PC-9 (cell line): ENCODE measurements at regions not wholly inside any gene's neighbourhood (a gene's known extent, or its start where the extent isn't known, plus 50 kb on each side); places are given as distances from the start of the nearest gene placed in this dataset.

Experiments used
- BruUV-seq: library from RNA; stranded (reverse); fragments of 400-500 nt; replicated peaks from 2 replicates; lab custom pipeline; 2021; lab: Mats Ljungman, UMichigan
- CTCF ChIA-PET: fragments of 300-600 bp; sonication (Branson Sonifier 250); formaldehyde crosslinking; loops from one replicate; lab custom pipeline; 2022; ENCODE audit warnings: antibody characterized with exemption; lab: Charles Lee
- POLR2A ChIA-PET: fragments of 300-600 bp; sonication (Branson Sonifier 250); formaldehyde crosslinking; loops from one replicate; lab custom pipeline; 2022; ENCODE audit warnings: antibody characterized with exemption; ENCODE audit not compliant: unreplicated experiment; lab: Charles Lee
- DNase-seq, 2 experiments: peaks; one replicate each; pipeline versions ENCODE4 v3.0.0 to v3.0.0-alpha.2; 2015 to 2022; ENCODE audit warnings: mixed read lengths in 1 of 2
- H2AFZ ChIP-seq: fragments of 200-600 bp; sonication (generic); 2 replicates; pipeline ENCODE4 v1.8.1; 2017; ENCODE audit warnings: antibody characterized with exemption
- H3F3A ChIP-seq: fragments of 200-600 bp; sonication (generic); 2 replicates; pipeline ENCODE4 v1.8.1; 2017; ENCODE audit warnings: antibody characterized with exemption, mild to moderate bottlenecking, low read depth; ENCODE audit not compliant: insufficient read depth
- H3K27ac ChIP-seq: fragments of 200-600 bp; sonication (generic); 2 replicates; pipeline ENCODE4 v1.6.1; 2016; ENCODE audit warnings: mixed run types
- H3K27me3 ChIP-seq: fragments of 200-600 bp; sonication (generic); 2 replicates; pipeline ENCODE4 v1.6.1; 2016; ENCODE audit warnings: low read depth, mixed run types; ENCODE audit not compliant: insufficient read depth
- H3K36me3 ChIP-seq: fragments of 200-600 bp; sonication (generic); 2 replicates; pipeline ENCODE4 v1.6.1; 2016; ENCODE audit warnings: low read depth, mixed run types
- H3K4me1 ChIP-seq: fragments of 200-600 bp; sonication (generic); replicated peaks from 2 replicates; pipeline ENCODE4 v1.6.1; 2016; ENCODE audit warnings: mixed run types; ENCODE audit not compliant: insufficient read depth
- H3K4me2 ChIP-seq: fragments of 200-600 bp; sonication (generic); 2 replicates; pipeline ENCODE4 v1.6.1; 2017; ENCODE audit warnings: mixed run types
- H3K4me3 ChIP-seq: fragments of 200-600 bp; sonication (generic); 2 replicates; pipeline ENCODE4 v1.6.1; 2016; ENCODE audit warnings: mixed run types
- H3K79me2 ChIP-seq: fragments of 200-600 bp; sonication (generic); 2 replicates; pipeline ENCODE4 v1.6.1; 2017; ENCODE audit warnings: low read depth, mixed run types
- H3K9me2 ChIP-seq: fragments of 200-600 bp; sonication (generic); 2 replicates; pipeline ENCODE4 v1.8.1; 2017; ENCODE audit warnings: mild to moderate bottlenecking; ENCODE audit not compliant: insufficient read depth
- H3K9me3 ChIP-seq: fragments of 200-600 bp; sonication (generic); 2 replicates; pipeline ENCODE4 v1.8.1; 2016; ENCODE audit warnings: low read depth; ENCODE audit not compliant: insufficient read depth
- H4K20me1 ChIP-seq: fragments of 200-600 bp; sonication (generic); 2 replicates; pipeline ENCODE4 v1.8.1; 2017; ENCODE audit not compliant: insufficient read depth
- CTCF ChIP-seq: fragments of 200-600 bp; sonication (generic); conservative IDR thresholded peaks from 2 replicates; pipeline ENCODE4 v1.6.1; 2017; ENCODE audit warnings: mixed run types, antibody characterized with exemption, mild to moderate bottlenecking, moderate library complexity
- EZH2 ChIP-seq: fragments of 200-600 bp; sonication (generic); IDR thresholded peaks from 2 replicates; pipeline ENCODE4 v1.8.0; 2017; ENCODE audit warnings: antibody characterized with exemption, low read depth
- intact Hi-C: fragments of 100-400 bp; cut with micrococcal nuclease; formaldehyde crosslinking; loops from one replicate; pipeline ENCODE4 v1.10.0; 2022; ENCODE audit not compliant: unreplicated experiment

GRCh38 chr6:155915651-155916050 lies 460.0 kb upstream of the NOX3 start:
- ChIA-PET CTCF (no interaction called here), POLR2A (no interaction called here)
- Histone ChIP-seq H4K20me1 (no peaks in the 10 kb centered on the region), H3K9me3 (peaks cover 4% of the 10 kb centered on the region; the same call in 1 of the 2 replicates), H3K36me3 (no peaks in the 10 kb centered on the region), H2AFZ (no peak overlapping the region), H3K9me2 (no peaks in the 10 kb centered on the region), H3F3A (no peaks in the 10 kb centered on the region), H3K79me2 (no peaks in the 10 kb centered on the region), H3K4me2 (no peak overlapping the region), H3K27me3 (no peaks in the 10 kb centered on the region), H3K27ac (no peak overlapping the region), H3K4me3 (no peak overlapping the region), H3K4me1 (no peaks in the 10 kb centered on the region)
- TF ChIP-seq EZH2 (no peak), CTCF (no peak)
- BruUV-seq: no TSS peak
- intact Hi-C loops: no loop called here
- no peak for DNase-seq

- BruUV-seq: no TSS peak
- Histone ChIP-seq H3K4me2 (no peak overlapping the region), H3K27ac (no peak overlapping the region), H3K27me3 (no peaks in the 10 kb centered on the region), H3K9me2 (no peaks in the 10 kb centered on the region), H3K4me1 (no peaks in the 10 kb centered on the region), H3K36me3 (no peaks in the 10 kb centered on the region), H3K79me2 (no peaks in the 10 kb centered on the region), H3F3A (no peaks in the 10 kb centered on the region), H4K20me1 (no peaks in the 10 kb centered on the region), H3K9me3 (peaks cover under 1% of the 10 kb centered on the region; the same call in 1 of the 2 replicates), H2AFZ (no peak overlapping the region), H3K4me3 (no peak overlapping the region)
- CTCF ChIA-PET: no interaction called here
- POLR2A ChIA-PET: no interaction called here
- intact Hi-C loops: no loop called here
- DNase-seq: no peak
- TF ChIP-seq CTCF: no peak
Observed at GRCh38 chr6:155913816-155914215, 458.2 kb upstream of the NOX3 start.

GRCh38 chr6:155909710-155910109 lies 454.1 kb upstream of the NOX3 start:
- no peak for DNase-seq
- no TSS peak for BruUV-seq
- Histone ChIP-seq H4K20me1 (no peaks in the 10 kb centered on the region), H3K9me2 (no peaks in the 10 kb centered on the region), H3K4me1 (no peaks in the 10 kb centered on the region), H3K4me3 (no peak overlapping the region), H2AFZ (no peak overlapping the region), H3K79me2 (no peaks in the 10 kb centered on the region), H3K9me3 (0 out of 2 replicates have a peak, but pooled peaks cover 9% of the 10 kb centered on the region), H3K4me2 (no peak overlapping the region), H3K27me3 (no peaks in the 10 kb centered on the region), H3K27ac (no peak overlapping the region), H3F3A (no peaks in the 10 kb centered on the region), H3K36me3 (no peaks in the 10 kb centered on the region)
- TF ChIP-seq CTCF: no peak
- no peak for TF ChIP-seq EZH2
- POLR2A ChIA-PET: no interaction called here
- intact Hi-C loops: no loop called here
- CTCF ChIA-PET: no interaction called here
